HG03457 (cell line): ENCODE measurements at regions not wholly inside any gene's neighbourhood (a gene's known extent, or its start where the extent isn't known, plus 50 kb on each side); places are given as distances from the start of the nearest gene placed in this dataset.

Experiments used
- ATAC-seq: cut with Tn5 transposase; IDR thresholded peaks from one replicate; pipeline ENCODE4 v1.9.1; 2021; ENCODE audit warnings: moderate number of reproducible peaks; ENCODE audit not compliant: unreplicated experiment

DNA sequence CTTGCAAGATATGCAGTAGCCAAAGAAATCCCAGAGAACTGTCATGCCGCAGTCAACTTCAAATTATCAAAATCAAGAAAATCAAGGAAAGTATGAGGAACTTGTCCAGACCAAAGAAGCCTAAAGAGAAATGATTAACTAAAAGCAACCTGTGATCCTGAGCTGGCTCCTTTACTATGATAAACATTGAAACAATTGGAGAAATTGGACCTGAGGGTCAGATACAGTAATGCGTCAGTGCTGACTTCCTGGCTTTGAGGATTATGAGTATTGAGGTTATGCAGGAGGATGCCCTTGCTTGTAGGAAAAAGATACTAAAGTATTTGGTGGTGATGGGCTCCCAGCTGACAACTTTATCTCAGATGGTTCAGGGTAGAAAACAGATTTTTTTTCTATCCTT, 324.7 kb upstream of the AKR1E2 start:
- ATAC-seq: no peak

DNA sequence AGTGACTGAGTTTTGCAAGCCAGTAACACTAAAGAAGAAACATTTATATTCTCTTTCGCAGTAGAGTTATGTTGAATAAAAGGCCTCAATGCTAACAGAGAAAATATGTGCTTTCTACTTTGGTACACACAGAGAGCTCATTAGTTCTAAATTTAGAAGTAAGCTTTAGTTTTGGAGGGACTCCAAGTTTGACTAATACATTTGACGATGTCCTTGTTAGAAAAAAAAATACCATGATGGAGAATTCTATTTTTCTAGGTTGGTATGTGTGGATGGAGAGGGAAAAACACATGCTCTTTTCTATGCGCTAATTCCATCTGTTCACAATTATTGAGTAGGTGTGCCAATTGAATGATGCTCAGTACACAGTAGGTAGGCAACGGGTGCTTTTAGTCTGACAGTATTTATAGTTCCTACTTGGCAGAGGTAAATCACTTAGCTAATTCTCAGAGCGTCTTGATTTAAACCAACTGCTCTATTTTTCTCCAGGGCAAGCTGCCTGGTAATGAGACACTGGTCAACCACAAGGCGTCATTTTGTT, 327.2 kb upstream of the AKR1E2 start:
- ATAC-seq: no peak

DNA sequence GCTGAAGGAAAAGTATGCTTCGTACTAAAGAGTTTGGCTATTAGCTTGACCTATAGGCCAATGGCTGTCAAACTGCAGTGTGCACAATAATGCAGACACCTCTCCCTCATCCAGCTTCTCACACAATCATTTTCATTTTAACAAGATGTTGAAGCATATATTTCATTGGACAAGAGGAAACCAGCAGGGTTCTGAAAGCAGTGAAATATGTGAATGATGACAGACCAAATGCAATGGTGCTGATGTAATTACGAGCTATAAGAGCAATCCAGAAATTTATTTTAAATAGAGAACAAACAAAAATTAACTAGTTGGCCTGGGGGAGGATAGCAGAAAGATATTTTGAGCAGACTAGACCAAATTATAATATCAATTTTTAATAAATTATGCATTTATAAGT, 331.5 kb upstream of the AKR1E2 start:
- ATAC-seq: no peak

DNA sequence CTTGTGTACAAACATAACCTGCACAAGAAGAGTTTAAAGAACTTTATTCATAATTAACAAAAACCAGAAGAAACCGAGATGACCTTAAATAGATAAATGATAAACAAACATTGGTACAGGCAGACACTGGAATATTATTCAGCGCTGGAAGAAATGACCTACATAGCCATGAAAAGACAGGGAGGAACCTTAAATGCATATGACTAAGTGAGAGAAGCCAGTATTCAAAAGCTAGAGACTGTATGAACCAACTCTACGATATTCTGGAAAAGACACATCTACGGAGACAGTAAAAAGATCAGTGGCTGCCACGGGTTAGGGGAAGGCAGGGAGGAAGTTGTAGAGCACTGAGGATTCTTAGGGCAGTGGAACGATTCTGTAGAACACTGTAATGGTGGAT, 333.8 kb upstream of the AKR1E2 start:
- no peak for ATAC-seq

DNA sequence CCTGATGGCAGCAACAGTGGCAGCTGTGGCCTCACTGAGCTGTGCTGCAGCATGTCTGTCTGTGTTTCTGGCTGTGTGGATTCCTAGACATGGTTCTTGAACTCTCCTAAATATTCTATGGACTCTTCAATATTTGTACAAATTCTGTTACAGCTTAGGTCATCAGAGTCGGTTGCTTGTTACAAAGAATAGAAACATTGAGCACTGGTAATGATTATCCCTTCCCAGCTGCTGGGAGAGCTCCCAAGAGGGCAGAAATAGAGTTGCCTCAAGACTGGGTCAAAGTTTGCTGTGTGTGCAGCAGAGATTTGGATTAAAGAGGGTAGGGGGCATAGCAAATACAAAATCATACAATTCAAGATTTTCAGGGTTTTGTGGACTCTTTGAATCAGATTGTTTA, 337.1 kb upstream of the AKR1E2 start:
- ATAC-seq: no peak

DNA sequence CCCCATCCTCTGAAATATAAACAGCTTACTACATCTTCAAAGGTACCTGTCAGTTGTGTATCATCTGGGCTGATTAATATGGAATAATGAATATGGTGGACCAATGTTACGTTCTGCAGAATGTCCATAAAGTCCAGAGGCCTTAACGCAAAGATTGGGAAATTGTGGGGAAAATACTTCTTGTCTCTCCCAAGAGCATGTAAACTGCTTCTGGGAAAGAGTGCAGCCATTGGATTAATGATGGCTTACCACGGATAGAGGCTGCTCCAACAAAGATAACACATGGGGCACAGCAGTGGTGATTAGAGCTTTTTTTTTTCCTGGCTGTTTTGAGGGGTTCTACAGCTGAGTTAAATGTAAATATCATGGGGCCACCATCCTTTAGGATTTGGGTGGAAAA, 340.4 kb upstream of the AKR1E2 start:
- no peak for ATAC-seq

DNA sequence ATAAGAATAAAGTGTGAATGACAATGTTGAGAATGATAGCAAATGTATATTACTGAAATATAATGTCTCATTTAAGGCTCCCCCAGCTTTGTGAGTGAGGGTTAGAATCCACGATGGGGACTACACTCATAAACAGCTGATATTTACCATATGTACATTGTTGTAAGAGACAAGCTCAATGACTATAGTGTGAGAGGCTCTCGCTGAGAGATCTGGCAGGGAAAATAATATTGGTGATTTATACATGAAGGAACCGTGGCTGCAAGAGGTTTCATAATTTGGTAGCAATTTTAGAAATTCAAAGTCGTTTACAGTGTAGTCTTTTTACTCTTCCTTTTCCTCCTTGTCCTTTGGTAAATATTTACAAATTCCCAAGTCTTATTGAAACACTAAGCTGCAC, 342.2 kb upstream of the AKR1E2 start:
- no peak for ATAC-seq

DNA sequence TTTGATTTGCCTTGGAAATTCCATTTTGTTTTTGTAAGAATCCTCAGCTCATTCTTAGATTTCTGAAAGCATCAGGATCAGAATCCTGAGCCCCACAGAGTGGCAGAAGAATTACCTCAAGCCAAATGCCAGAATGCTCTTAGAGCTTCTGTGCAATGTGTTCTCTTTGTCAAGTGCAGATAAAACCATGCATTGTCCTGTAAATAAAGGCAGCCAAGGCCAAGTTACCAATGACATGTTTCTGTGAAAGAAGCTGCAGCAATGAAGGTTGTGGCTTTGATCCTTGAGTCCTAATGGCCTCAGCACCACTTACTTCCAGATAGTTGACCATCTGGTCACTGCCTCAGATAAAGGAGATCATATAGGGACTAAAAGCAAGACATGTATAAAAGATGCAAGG, 343.3 kb upstream of the AKR1E2 start:
- no peak for ATAC-seq

DNA sequence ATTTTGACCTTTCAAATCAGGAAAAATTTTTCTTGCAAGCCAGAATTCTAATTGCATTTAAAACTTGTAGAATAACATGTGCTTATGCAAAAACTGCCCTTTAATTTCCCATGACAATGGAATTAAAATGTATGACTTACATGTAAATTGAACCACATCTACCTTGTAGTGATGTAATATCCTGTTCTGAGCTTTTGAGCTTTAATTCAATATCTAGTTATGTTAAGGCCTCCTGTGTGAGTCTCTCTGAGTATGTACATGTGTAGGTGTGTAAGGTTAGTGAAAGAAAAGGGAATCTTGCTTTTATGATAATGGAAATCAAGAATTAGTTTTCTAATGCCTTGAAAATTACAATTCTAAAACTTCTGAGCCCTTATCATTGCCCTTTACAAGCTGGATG, 344.8 kb upstream of the AKR1E2 start:
- ATAC-seq: no peak

DNA sequence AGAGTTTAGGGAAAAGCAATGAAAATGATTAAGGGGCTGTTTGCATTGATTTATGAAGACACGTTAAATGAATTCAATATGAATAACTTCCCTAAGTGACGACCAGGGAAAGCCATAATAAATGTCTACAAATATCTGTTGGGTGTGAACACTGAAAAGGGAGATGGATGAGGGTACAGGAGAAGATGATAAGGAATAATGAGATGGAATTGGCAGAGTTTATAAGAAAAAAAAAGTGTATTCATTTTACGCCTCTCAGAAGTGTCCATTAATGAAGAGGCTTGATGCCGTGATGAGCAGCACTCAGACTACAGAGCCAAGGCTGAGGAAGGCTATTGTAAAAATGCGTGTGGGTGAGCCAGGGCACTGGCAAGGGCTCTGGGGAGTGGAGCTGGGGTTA, 346.7 kb upstream of the AKR1E2 start:
- no peak for ATAC-seq

DNA sequence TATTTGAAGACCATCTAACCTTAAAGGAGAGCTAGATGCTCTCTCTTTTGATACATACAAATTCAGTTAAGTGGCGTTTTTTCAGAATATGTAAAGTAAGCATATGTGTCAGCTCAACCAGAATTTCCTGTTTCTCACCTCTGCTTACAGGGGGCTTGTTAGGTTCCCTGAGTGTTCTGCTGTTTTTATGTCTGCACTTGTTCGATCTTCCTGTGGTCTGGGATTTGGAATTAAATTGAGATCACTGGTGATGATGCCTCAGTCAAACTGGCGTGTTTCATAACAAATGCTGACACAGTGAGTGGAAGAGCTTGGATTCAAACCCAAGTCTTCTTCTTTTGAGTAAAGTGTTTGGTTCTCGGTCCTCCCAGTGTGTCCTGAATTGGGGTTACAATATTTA, 348.3 kb upstream of the AKR1E2 start:
- ATAC-seq: no peak

DNA sequence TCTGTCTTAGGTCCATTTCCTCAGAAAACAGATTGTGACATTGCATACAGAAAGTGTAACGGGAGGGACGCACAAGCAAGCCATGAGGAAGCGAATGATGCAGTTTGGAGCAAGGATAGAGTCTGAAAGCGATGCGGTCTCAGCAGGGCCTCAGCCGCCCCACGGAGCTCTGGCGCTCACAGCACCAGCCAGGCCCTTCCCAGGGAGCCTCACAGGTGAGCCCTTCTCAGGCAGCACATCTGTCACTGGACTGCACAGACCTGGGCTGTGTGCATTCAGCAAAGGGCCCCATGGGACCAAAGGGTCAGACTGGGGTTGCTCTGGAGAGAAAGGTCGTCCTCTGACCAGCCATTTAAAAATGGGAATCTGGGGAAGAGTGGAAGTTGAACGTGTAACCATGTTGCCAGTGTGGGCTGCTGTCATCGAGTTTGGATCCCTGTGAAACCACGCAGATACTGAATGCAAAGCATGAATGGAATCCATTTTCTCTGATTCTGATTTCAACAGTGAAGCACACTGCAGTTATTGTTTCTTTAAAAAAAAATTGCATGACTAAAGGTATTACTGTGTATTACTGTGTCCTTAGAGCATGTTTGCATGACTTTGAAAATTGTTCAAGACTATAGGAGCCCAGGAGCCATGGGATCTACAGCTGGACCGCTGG, 350.0 kb upstream of the AKR1E2 start:
- ATAC-seq: no peak

DNA sequence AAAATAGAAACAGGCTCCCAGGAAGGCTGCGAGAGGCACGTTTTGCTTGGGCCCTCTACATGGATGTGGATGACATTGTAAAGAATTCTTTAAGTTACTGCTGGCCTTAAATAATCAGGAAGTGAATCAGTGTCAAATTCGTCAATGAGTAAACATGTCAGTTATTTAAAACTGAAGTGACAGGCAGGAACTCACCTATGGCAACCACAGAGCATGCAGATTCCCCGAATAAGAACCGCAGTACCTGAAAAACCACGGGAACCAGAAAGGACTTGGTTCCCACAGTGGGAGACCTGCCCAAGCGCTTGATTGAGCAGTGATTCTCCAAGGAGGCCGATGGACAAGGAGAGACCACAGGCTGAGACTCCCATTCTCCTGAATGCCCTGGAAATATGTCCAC, 351.2 kb upstream of the AKR1E2 start:
- no peak for ATAC-seq

DNA sequence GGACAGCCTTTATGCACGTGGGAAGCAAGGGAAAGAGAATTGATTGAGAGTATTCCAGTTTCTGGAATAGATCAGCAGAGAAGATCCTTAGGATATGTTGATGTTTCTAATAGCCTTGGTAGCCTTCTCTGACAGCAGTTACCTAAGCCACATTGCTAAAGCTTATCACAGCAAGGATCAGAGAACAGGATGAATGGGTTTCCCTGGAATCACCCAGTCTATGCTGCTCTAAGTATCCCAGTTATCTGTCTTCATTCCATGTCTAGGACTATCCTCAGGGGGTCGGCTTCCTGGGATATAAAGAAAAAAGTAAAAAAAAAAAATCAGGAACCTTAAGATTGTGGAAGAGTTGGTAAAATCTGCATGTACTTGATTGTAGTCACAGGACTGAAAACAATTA, 352.0 kb upstream of the AKR1E2 start:
- no peak for ATAC-seq

DNA sequence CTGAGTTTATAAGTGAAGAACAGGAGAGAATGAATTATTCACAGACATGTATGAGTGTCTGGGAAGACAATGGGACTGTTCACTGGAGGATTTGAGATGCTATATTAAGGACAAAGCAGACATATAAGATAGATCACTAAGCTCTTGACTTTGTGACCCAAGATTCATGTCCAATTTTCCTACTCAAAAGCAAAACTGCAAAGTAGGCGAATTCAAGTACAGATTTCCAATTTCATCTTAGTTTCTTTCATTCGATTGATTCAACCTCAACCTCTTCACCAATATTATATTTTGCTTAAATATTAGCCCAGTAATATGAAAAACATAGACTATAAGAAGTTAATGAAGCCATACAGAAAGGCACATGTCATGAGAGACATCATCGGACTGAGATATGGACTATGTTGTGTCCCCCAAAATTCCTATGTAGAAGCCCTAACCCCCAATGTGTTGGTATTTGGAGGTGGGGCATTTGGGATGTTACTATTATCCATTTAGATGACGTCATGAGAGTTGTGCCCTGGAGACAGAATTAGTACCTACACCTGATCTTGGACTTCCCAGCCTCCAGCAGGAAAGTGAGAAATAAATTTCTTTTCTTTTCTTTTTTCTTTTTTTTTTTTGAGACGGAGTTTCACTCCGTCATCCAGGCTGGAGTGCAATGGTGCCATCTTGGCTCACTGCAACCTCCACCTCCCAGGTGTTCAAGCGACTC, 353.7 kb upstream of the AKR1E2 start:
- no peak for ATAC-seq

DNA sequence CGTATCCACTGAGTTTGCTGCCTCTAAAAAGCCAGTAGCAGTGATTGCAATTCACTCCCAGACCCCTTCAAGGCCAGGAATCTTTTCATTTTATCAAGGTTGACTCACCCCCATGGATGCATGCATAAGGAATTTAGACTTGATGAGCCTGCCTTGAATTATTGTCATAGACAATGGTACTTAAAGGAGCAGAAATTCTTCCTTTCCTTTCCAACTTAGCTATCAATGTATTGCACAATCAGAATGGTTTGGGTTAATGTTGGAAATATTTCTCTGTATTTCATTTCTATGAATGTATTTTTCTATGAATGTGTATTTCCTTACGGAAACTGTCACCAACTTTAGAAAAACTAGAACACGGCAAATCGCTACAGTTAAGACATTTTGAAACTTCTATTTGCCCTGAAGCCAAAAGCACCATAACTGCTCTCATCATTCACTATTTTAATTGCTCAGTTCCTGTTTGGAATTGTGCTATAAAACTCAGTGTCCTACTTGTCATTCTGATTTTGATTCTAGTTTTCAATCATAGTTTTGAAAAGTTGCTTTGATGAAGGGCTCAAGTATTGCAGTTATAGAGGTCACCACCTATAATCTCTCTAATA, 355.7 kb upstream of the AKR1E2 start:
- no peak for ATAC-seq

DNA sequence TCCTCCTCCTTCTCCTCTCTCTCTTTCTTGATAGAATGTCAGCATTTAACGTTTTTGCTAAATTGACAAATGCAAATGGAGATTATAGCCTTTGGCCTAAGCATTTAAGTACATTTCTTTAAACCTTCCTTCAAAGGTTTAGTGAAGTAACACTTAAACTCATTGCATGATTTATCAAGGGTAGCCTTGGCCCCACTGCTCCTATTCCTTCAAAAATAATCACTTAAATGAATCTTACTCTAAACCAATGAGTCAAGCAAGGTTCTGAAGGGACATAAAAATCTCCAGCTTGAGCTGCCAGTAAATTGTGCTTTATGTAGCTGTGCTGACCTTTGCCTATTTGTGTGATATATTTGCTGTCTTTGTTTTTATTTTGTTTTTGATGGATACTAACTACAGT, 358.5 kb upstream of the AKR1E2 start:
- ATAC-seq: no peak

DNA sequence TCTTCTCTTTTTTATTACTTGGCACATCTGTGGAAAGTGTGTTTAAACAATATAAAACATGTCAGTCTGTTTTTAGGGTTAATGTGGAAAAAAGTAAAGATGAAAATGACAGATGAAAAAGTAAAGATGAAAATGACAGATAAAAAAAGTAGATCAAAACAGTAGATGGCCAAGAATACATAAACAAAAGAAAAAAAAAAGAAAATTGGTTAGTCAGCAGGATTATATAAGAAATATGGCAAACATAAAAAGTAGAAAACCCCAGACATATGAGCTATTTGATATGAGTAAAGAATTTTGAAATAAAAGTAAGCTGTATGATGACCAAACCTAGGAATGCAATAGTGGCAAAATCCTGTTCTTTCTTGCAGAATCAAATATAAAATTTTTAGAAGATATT, 365.7 kb upstream of the AKR1E2 start:
- ATAC-seq: no peak

DNA sequence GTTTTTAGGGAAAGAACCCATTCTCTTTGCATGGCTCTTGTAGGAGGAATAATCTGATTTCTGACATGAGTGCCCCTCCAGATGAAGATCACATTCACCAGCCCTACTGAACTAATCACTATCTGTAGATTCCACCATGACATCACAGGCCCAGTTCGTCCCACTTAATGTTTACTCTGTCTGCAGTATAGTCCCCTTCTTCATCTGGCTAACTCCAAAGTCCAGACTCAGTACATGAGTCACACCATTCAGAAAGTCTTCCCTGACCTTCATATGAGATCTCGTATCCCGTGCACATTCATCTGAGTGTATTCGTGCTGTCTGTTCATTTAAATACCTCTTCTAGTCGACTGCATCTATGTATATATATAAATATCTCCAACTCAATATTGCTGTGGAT, 366.5 kb upstream of the AKR1E2 start:
- no peak for ATAC-seq

DNA sequence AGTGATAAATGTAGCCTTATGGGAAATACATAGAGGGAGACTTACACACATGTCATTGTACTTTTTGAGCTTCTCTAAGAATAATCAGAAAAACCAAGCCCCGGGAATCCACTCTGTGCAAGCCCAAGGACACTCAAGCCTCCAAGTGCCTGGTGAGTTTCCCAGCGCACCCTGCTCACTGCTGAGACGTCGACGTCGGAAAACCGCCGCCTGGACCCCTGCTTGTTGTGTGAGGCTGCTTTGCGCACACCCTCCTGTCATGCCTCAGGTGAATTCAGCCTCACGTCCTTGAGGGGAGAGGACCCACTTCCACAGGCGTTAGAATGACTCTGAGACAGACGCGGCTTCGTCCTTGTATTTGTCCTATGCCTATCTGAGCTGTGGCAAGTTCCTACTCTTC, 368.4 kb upstream of the AKR1E2 start:
- no peak for ATAC-seq

DNA sequence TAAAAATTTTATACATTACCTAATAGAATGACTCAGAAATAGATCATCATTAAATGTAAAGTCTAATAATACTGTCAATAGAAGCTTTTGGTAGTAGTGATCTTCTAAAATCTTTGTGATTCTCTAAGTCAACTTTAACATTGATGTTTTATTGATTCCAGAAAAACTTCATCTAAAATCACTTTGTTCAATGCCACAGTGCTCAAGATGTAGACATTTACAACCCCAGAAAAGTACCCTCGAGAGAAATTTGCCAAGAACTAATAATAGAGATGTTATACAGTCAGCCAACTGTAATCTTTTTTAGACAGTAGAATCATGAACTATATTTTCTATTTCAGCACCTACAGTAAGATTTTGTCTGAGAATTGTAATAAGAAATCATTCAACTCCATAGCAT, 369.2 kb upstream of the AKR1E2 start:
- ATAC-seq: no peak

DNA sequence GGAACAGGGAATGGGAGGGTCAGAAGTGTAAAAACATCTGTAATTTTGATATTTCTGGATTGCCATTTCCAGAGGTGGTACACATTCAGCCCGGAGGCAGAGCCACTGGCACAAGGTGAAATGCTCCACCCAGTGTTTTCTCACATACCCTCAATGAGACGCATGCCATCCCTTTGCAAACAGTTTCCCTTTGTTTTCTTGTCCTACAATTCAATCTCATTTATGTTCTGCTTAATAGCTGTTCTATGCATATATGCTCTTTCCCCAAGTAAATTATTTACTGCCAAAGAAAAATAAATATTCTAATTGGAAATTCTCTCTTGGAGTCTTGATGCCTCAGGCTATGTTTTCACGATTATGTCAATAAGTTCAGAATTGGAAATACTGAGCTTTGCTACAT, 369.7 kb upstream of the AKR1E2 start:
- ATAC-seq: no peak
